ENCODE measurements at regions not wholly inside any gene's neighbourhood (a gene's known extent, or its start where the extent isn't known, plus 50 kb on each side); places are given as distances from the start of the nearest gene placed in this dataset.
A peak's percentile ranks its signal among the peaks of the same experiment; 100 is the strongest.

DNA sequence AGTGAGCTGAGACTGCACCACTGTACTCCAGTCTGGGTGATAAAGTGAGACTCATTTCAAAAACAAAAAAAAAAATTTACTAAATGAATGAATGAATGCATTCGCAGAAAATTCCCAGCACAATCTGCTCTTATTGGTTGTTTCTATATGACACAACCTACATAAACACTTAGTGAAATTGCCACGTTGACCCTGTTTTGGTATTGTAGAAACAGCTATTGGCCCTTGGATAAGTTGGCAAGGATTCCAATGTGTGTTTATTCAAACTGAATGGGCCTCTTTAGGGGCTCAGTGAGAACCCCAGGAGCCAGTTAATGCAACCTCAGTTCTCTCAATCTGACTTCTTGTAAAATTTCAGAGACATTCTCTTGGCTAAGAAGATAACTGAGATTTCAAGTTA lies 66.0 kb downstream of the HHEX start:
- peaks cover 0 to 4% of the 10 kb centered on the region in 2 donors for H3K36me3 Mint-ChIP-seq
- DNase-seq = no peak
- WGBS (ENCODE audit: insufficient coverage) = no CpG with 5 or more reads among the region's 2 CpGs
- peak overlapping the region; percentile 82 to 98 (median 95) for H3K27ac Mint-ChIP-seq
- Histone ChIP-seq H3K79me2 (ENCODE audit: insufficient read depth, low read length) (no peaks in the 10 kb centered on the region), H3K9me3 (replicated peaks in 1 of 2; ENCODE audit: control insufficient read depth in 1 of 2, insufficient read depth in 1 of 2, low read length in 2 of 2) (no peaks in the 10 kb centered on the region), H3K4me2 (replicated peaks; ENCODE audit: extremely low read depth, low read length, poor library complexity, severe bottlenecking) (peak overlapping the region; percentile 70), H2AFZ (ENCODE audit: insufficient read depth, low read depth, low read length, poor library complexity, severe bottlenecking) (no peak overlapping the region), H3K9ac (ENCODE audit: insufficient read depth, low read length, poor library complexity, severe bottlenecking) (no peak overlapping the region), H3K27me3 (ENCODE audit: control insufficient read depth in 2 of 2, insufficient read depth in 2 of 2, low read length in 2 of 2) (no peaks in the 10 kb centered on the region), H3K4me3 (replicated peaks in 1 of 3; ENCODE audit: low read depth in 2 of 3, low read length in 3 of 3) (peak overlapping the region in 2 of 3 experiments; percentile 16 to 65), H3K4me1 (ENCODE audit: control insufficient read depth in 1 of 2, insufficient read depth in 2 of 2, low read length in 2 of 2) (peaks cover 83 to 86% of the 10 kb centered on the region in 2 donors), H3K36me3 (replicated peaks in 1 of 2; ENCODE audit: control insufficient read depth in 1 of 2, insufficient read depth in 2 of 2, low read length in 2 of 2) (no peaks in the 10 kb centered on the region), H4K20me1 (ENCODE audit: insufficient read depth, low read length) (no peaks in the 10 kb centered on the region), H3K27ac (ENCODE audit: low read depth in 1 of 2, low read length in 2 of 2) (peak overlapping the region; percentile 28 to 82)
- peak overlapping the region in 1 of 2 donors; percentile 65 for H3K4me3 Mint-ChIP-seq
- intact Hi-C loops (cut with micrococcal nuclease) = loop anchor here (2.0 to 10.0 kb wide), 4 partner anchors 13 to 92 kb away; partner anchors contain the start of gene EXOC6 (in 1 of the 2)
- peaks cover 85% of the 10 kb centered on the region for H3K4me1 Mint-ChIP-seq
- H3K9me3 Mint-ChIP-seq = peaks cover 0 to 4% (median 3%) of the 10 kb centered on the region in 7 donors
- H3K27me3 Mint-ChIP-seq (ENCODE audit: low read depth in 3 of 3) = peaks cover 0 to 3% (median 0%) of the 10 kb centered on the region in 3 donors
- TF ChIP-seq, protein P1, sequence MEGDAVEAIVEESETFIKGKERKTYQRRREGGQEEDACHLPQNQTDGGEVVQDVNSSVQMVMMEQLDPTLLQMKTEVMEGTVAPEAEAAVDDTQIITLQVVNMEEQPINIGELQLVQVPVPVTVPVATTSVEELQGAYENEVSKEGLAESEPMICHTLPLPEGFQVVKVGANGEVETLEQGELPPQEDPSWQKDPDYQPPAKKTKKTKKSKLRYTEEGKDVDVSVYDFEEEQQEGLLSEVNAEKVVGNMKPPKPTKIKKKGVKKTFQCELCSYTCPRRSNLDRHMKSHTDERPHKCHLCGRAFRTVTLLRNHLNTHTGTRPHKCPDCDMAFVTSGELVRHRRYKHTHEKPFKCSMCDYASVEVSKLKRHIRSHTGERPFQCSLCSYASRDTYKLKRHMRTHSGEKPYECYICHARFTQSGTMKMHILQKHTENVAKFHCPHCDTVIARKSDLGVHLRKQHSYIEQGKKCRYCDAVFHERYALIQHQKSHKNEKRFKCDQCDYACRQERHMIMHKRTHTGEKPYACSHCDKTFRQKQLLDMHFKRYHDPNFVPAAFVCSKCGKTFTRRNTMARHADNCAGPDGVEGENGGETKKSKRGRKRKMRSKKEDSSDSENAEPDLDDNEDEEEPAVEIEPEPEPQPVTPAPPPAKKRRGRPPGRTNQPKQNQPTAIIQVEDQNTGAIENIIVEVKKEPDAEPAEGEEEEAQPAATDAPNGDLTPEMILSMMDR (IDR thresholded peaks at IDR 0.05) = no peak

DNA sequence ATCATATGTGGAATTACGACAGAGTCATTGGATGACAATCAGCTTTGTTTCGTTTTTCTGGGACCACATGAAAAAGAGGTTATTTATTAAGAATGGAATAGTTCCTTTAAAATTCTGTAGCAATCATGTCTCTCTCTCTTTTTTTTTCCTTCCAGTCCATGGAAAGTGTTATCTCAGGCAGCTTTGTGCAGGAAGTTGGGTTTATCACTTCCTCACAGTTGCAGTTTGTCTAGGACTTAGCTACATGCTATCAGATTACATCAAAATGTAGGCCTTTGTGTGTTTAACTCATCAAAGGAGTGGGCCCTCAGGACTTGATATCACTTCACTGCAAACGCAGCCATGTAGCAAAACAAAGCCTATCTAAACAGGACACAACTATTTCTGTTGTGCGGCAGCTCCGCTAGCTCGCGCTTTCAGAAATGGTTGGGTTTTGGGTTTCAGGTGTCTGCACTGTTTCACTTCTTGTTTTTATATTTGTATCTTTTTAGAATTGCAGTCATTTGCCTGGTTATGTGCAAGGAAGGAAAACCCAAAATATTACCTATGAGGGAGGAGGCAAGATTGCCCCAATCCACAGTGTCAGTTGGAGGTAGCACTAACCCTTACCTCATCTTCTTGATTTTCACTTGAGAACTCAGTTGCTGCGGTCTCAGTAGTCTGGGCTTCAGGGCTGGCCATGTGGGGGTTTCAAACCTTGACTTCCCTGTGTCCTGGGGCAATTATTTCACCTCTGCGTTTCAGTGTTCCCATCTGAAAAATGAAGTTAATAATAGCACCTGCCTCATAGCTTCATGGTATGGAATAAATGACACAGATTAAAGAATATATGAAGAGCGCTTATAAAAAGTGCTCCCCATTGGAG lies 66.7 kb downstream of the HHEX start:
- Histone ChIP-seq H3K36me3 (replicated peaks in 1 of 2; ENCODE audit: control insufficient read depth in 1 of 2, insufficient read depth in 2 of 2, low read length in 2 of 2) (no peaks in the 10 kb centered on the region), H3K4me2 (replicated peaks; ENCODE audit: extremely low read depth, low read length, poor library complexity, severe bottlenecking) (peak overlapping the region; percentile 70), H3K9ac (ENCODE audit: insufficient read depth, low read length, poor library complexity, severe bottlenecking) (no peak overlapping the region), H3K9me3 (replicated peaks in 1 of 2; ENCODE audit: control insufficient read depth in 1 of 2, insufficient read depth in 1 of 2, low read length in 2 of 2) (no peaks in the 10 kb centered on the region), H3K4me3 (replicated peaks in 1 of 3; ENCODE audit: low read depth in 2 of 3, low read length in 3 of 3) (peak overlapping the region in 2 of 3 experiments; percentile 16 to 65), H3K27ac (ENCODE audit: low read depth in 1 of 2, low read length in 2 of 2) (peak overlapping the region; percentile 58 to 82), H3K79me2 (ENCODE audit: insufficient read depth, low read length) (no peaks in the 10 kb centered on the region), H3K4me1 (ENCODE audit: control insufficient read depth in 1 of 2, insufficient read depth in 2 of 2, low read length in 2 of 2) (peaks cover 83 to 86% of the 10 kb centered on the region in 2 donors), H2AFZ (ENCODE audit: insufficient read depth, low read depth, low read length, poor library complexity, severe bottlenecking) (no peak overlapping the region), H4K20me1 (ENCODE audit: insufficient read depth, low read length) (no peaks in the 10 kb centered on the region), H3K27me3 (ENCODE audit: control insufficient read depth in 2 of 2, insufficient read depth in 2 of 2, low read length in 2 of 2) (no peaks in the 10 kb centered on the region)
- DNase-seq = peak in 2 of 3 donors; percentile 60 to 65
- peak overlapping the region; percentile 82 to 98 (median 95) for H3K27ac Mint-ChIP-seq
- H3K4me3 Mint-ChIP-seq = peak overlapping the region; percentile 72 to 90
- H3K27me3 Mint-ChIP-seq (ENCODE audit: low read depth in 3 of 3) = peaks cover 0 to 3% (median 0%) of the 10 kb centered on the region in 3 donors
- peaks cover 0 to 4% (median 3%) of the 10 kb centered on the region in 7 donors for H3K9me3 Mint-ChIP-seq
- intact Hi-C loops (cut with micrococcal nuclease) = loop anchor here (2.0 to 10.0 kb wide), 4 partner anchors 14 to 91 kb away; partner anchors contain the start of gene EXOC6 (in 1 of the 2)
- H3K36me3 Mint-ChIP-seq = peaks cover 0 to 4% of the 10 kb centered on the region in 2 donors
- peaks cover 85% of the 10 kb centered on the region for H3K4me1 Mint-ChIP-seq
- 0% methylated on average over 1 of the region's 10 CpGs for WGBS (ENCODE audit: insufficient coverage)
- TF ChIP-seq, protein P1 (IDR thresholded peaks at IDR 0.05) = no peak

All from CD14-positive monocyte (primary cell).